Stomach smooth muscle (tissue), 2 donors: ENCODE measurements at regions not wholly inside any gene's neighbourhood (a gene's known extent, or its start where the extent isn't known, plus 50 kb on each side); places are given as distances from the start of the nearest gene placed in this dataset.

Experiments
- H3K27ac ChIP-seq: one replicate; pipeline ENCODE4 v1.7.0; 2013; ENCODE audit warnings: mild to moderate bottlenecking, low read length, inconsistent platforms
- H3K27me3 ChIP-seq, 2 donors: one replicate each; pipeline ENCODE4 v1.7.0; 2013; ENCODE audit warnings: low read length in 2 of 2; ENCODE audit not compliant: insufficient read depth in 2 of 2, control insufficient read depth in 1 of 2
- H3K36me3 ChIP-seq, 2 donors: one replicate each; pipeline ENCODE4 v1.7.0; 2013; ENCODE audit warnings: low read length in 2 of 2; ENCODE audit not compliant: control insufficient read depth in 2 of 2, insufficient read depth in 2 of 2
- H3K4me1 ChIP-seq: one replicate; pipeline ENCODE4 v1.7.0; 2013; ENCODE audit warnings: low read length; ENCODE audit not compliant: control insufficient read depth, insufficient read depth
- H3K4me3 ChIP-seq, 2 donors: one replicate each; pipeline ENCODE4 v1.7.0; 2013; ENCODE audit warnings: low read length in 2 of 2
- H3K9ac ChIP-seq, 2 donors: one replicate each; pipeline ENCODE4 v1.7.0; 2013; ENCODE audit warnings: low read length in 2 of 2, mild to moderate bottlenecking in 1 of 2
- H3K9me3 ChIP-seq, 2 donors: one replicate each; pipeline ENCODE4 v1.7.0; 2013; ENCODE audit warnings: low read length in 2 of 2; ENCODE audit not compliant: control insufficient read depth in 2 of 2
- donor health status: healthy.
- donor health status: Pancreatic carcinoma.

DNA sequence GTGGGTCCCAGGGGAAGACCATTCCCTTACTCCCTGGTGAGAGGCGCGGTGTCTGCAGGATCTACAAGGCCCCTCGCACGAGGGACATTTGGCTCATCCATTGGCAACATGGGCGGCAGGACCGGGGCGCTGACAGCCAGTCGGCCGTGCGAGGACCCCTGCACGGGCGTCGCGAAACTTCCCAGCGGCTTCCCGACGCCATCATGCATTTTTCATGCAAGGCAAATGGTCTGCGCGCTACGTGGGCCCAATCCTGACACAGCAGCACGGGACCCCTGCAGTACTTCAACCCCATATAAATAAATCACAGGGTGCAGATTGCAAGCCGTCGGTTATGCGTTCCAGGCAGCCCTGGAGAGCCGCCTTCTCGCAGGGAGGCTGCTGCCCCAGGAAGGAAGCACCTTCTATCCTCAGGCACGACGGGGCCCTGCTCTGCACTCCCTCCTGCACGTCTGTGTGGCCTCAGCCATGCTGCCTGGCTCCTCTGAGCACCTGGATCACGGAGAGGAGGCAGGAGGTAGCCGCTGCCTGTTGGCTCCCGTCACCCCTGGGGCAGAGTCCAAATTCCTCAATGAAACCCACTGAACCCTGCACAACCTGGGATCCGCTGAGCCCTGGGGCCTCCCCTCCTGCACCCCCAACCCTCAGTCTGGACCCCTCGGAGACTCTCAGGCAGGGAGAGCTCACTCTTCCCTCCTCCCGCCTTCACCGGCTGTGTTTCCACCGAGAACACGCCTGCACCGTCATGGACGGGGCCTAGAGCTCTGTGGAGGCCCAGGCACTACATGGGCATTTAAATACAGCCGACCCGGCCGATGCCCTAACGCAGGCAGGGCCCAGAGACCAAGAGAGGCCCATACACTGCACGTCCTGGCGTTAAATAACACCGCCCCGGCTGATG lies 90.5 kb downstream of the PDGFA start:
- H3K9ac ChIP-seq: no peak overlapping the region
- peaks cover 2% of the 10 kb centered on the region for H3K4me1 ChIP-seq
- peaks cover 0 to 6% of the 10 kb centered on the region in 2 donors for H3K27me3 ChIP-seq
- H3K4me3 ChIP-seq: no peak overlapping the region
- H3K36me3 ChIP-seq: no peaks in the 10 kb centered on the region
- H3K27ac ChIP-seq: no peak overlapping the region
- H3K9me3 ChIP-seq: peaks cover 0 to 9% of the 10 kb centered on the region in 2 donors

DNA sequence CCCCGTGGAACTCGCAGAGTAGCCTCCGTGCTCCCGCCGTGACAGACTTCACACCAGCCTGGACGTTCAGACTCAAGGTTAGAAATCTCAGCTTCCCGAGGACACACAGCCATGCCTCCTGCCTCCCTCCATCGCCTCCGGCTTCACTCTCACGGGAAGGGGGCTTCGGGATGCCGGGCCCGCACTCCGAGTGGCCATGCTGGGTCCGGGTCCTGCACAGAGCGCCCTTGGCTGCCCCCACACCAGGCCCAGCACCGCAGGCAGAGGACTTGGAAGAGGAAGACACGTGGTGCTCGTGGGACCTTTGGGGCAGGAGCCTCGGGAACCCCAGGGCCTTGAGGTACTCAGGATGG lies 89.8 kb downstream of the PDGFA start:
- peaks cover 0 to 6% of the 10 kb centered on the region in 2 donors for H3K27me3 ChIP-seq
- H3K9ac ChIP-seq: no peak overlapping the region
- H3K4me1 ChIP-seq: peaks cover 2% of the 10 kb centered on the region
- H3K9me3 ChIP-seq: peaks cover 0 to 9% of the 10 kb centered on the region in 2 donors
- H3K36me3 ChIP-seq: no peaks in the 10 kb centered on the region
- H3K27ac ChIP-seq: no peak overlapping the region
- no peak overlapping the region for H3K4me3 ChIP-seq

DNA sequence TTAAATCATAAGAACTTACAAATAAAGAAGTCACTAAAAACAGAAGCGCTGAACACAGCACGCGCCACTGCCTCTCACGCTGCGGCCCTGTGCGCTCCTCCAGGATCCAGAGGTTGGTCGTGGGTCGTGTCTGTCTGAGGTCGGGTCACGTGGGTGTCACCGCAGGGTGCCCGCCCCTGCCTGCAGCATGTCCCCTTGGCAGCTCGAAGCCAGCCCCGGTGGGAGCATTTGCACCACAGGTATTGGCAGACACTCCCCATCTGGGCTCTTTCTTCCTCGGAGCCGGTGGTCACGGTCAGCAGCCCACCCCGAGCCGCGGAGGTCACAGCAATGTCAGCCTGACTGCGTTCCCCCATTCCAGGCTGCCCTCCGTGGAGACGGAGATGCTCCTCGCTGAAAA lies 88.6 kb downstream of the PDGFA start:
- Histone ChIP-seq H3K9ac (no peak overlapping the region), H3K27me3 (peaks cover 0 to 6% of the 10 kb centered on the region in 2 donors), H3K27ac (no peak overlapping the region), H3K4me1 (no peaks in the 10 kb centered on the region), H3K36me3 (no peaks in the 10 kb centered on the region), H3K9me3 (peaks cover 0 to 9% of the 10 kb centered on the region in 2 donors), H3K4me3 (no peak overlapping the region)

DNA sequence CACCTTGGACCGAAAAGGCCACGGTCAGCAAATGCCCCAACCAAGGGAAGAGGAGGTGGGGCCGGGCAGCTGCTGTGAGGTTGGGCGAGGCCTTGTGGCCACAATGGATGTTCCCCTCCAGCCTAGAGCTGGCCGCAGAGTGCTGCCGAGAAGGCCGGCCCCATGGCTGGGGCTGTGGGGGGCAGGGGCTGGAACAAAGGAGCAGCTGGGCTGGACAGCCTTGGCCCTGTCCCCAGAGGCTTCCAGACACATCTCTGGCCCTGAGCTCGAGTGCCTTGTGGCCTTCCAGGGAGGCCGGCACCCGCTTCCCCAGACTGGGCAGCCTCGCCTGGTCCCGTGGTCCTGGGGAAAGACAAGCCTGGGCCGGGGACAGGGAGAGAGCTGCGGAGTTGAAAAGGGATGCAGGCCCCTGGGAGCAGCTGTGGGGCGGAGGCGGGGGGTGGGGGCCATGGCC lies 88.0 kb downstream of the PDGFA start:
- Histone ChIP-seq H3K36me3 (no peaks in the 10 kb centered on the region), H3K27ac (no peak overlapping the region), H3K9ac (no peak overlapping the region), H3K4me1 (no peaks in the 10 kb centered on the region), H3K9me3 (peaks cover 0 to 7% of the 10 kb centered on the region in 2 donors), H3K27me3 (peaks cover 0 to 6% of the 10 kb centered on the region in 2 donors), H3K4me3 (no peak overlapping the region)

- no peak overlapping the region for H3K9ac ChIP-seq
- peaks cover 0 to 5% of the 10 kb centered on the region in 2 donors for H3K9me3 ChIP-seq
- H3K36me3 ChIP-seq: no peaks in the 10 kb centered on the region
- H3K27me3 ChIP-seq: peaks cover 0 to 6% of the 10 kb centered on the region in 2 donors
- H3K4me3 ChIP-seq: no peak overlapping the region
- no peak overlapping the region for H3K27ac ChIP-seq
- H3K4me1 ChIP-seq: no peaks in the 10 kb centered on the region
These were observed 87.4 kb downstream of the PDGFA start for GRCh38 chr7:432256-432655.

DNA sequence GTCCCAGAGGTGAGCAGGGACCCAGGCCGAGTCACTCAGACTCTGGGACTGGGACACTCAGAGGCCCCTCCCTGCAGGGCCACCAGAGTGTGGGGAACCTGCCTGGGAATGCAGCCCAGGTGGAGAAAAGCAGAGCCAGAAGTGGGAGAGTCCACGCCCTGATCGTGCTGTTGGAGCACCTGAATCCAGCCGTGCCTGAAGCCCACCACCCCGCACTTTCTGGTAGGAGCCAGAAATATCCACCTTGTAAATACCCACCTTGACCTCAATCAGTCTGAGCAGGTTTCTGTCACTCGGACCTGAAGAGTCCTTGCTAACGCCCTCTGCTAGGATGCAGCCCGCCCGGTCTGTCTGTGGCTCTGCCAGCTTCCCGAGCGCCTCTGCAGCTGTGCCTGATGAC lies 86.7 kb downstream of the PDGFA start:
- Histone ChIP-seq H3K27ac (no peak overlapping the region), H3K9ac (no peak overlapping the region), H3K36me3 (no peaks in the 10 kb centered on the region), H3K27me3 (peaks cover 0 to 6% of the 10 kb centered on the region in 2 donors), H3K9me3 (no peaks in the 10 kb centered on the region), H3K4me1 (no peaks in the 10 kb centered on the region), H3K4me3 (no peak overlapping the region)

GRCh38 chr7:433558-433957 lies 86.1 kb downstream of the PDGFA start:
- H3K27me3 ChIP-seq: peaks cover 0 to 6% of the 10 kb centered on the region in 2 donors
- no peak overlapping the region for H3K9ac ChIP-seq
- H3K9me3 ChIP-seq: no peaks in the 10 kb centered on the region
- H3K4me3 ChIP-seq: no peak overlapping the region
- no peaks in the 10 kb centered on the region for H3K36me3 ChIP-seq
- no peak overlapping the region for H3K27ac ChIP-seq
- no peaks in the 10 kb centered on the region for H3K4me1 ChIP-seq

GRCh38 chr7:434891-435629 lies 84.6 kb downstream of the PDGFA start:
- H3K36me3 ChIP-seq: no peaks in the 10 kb centered on the region
- H3K9ac ChIP-seq: no peak overlapping the region
- H3K4me1 ChIP-seq: no peaks in the 10 kb centered on the region
- H3K9me3 ChIP-seq: no peaks in the 10 kb centered on the region
- no peak overlapping the region for H3K4me3 ChIP-seq
- peaks cover 0 to 6% of the 10 kb centered on the region in 2 donors for H3K27me3 ChIP-seq
- H3K27ac ChIP-seq: no peak overlapping the region

- H3K9me3 ChIP-seq: no peaks in the 10 kb centered on the region
- no peak overlapping the region for H3K4me3 ChIP-seq
- H3K9ac ChIP-seq: no peak overlapping the region
- H3K27me3 ChIP-seq: peaks cover 0 to 6% of the 10 kb centered on the region in 2 donors
- no peaks in the 10 kb centered on the region for H3K36me3 ChIP-seq
- no peak overlapping the region for H3K27ac ChIP-seq
- no peaks in the 10 kb centered on the region for H3K4me1 ChIP-seq
These were observed 83.8 kb downstream of the PDGFA start for GRCh38 chr7:435630-436366.

DNA sequence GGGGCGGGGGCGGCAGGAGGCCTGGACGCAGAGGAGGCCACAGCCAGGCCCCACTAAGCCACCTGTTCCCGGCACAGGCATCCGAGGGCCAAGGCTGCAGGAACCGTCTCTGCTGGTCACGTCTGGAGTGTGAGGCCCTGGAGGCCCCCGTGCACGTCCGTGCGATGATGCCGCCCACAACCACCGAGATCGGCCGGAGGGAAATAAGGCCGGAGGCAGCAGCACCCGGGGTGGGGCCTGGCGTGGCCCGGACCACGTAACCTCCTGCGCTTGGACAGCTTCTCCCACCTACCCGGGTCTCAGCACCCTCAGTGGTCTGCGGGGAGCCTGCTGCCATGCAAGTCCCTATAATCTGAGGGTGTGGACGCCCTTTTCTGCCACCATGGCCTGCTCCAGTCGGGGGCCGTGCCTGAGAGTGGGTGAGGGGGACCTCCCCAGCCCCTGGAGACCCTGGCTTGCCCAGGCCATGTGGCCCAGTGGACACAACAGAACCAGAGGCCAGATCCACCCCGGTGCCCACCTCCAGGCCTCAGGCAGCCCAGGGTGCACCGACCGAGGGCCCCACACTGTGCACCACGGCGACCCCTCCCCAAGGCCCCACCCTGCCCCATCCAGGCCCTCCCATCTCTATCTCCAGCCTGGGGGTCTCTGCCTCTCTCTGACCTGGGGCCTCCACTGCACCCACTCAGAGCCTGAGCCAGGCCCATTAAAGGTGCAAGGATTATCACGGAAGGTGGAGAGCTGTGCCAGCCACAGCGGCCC lies 83.1 kb downstream of the PDGFA start:
- Histone ChIP-seq H3K27me3 (peaks cover 0 to 6% of the 10 kb centered on the region in 2 donors), H3K27ac (no peak overlapping the region), H3K4me1 (no peaks in the 10 kb centered on the region)

More for the DNA sequence above, 83.1 kb downstream of the PDGFA start:
- Histone ChIP-seq H3K9me3 (no peaks in the 10 kb centered on the region), H3K9ac (no peak overlapping the region), H3K36me3 (no peaks in the 10 kb centered on the region), H3K4me3 (no peak overlapping the region)
